NCI-H1105 treated with DMSO at 0.1 percent for 48 hours (cell line): ENCODE measurements at regions not wholly inside any gene's neighbourhood (a gene's known extent, or its start where the extent isn't known, plus 50 kb on each side); places are given as distances from the start of the nearest gene placed in this dataset.
"Not testable (repeated sequence)": the region's sequence is repeated elsewhere in the genome, so short reads cannot be mapped to it uniquely, and the experiment has no call there.

Source experiments
- DNase-seq: peaks from one replicate; lab custom pipeline; 2025; lab: John Stamatoyannopoulos, UW

DNA sequence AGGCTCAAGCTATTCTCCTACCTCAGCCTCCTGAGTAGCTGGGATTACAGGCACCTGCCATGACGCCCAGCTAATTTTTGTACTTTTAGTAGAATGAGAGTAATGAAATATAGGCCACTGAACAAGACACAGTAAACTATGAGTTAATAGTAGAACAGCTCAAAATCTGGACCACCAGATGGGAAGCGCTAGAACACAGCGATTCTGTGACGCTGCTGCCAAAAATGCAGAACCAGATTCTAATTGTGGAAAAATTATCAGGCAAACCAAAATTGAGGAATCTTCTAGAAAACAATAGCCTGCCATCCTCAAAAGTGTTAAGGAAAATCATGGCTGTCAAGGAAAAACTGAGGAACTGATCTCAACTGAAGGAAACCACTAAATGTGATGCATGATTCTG lies 111.4 kb upstream of the TIAM1 start:
- DNase-seq = no peak

DNA sequence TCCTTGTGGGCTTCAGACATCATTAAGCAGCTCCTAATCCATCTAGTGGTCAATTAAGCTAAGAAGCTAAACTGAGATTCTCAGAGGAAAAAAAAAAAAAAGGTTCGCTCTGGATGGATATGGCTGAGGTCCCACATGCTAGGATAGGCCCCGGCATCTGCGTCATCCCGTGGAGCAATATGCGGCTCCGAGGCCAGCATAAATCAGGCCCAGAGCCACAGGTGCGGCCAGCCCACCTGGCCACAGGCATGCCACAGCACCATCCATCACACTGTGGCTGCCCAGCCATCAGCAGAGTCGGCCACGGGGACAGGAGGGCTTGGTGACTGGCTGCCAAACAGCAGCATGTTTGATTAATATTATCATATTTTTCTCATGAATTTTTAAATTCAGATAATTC lies 106.9 kb upstream of the TIAM1 start:
- no peak for DNase-seq

DNA sequence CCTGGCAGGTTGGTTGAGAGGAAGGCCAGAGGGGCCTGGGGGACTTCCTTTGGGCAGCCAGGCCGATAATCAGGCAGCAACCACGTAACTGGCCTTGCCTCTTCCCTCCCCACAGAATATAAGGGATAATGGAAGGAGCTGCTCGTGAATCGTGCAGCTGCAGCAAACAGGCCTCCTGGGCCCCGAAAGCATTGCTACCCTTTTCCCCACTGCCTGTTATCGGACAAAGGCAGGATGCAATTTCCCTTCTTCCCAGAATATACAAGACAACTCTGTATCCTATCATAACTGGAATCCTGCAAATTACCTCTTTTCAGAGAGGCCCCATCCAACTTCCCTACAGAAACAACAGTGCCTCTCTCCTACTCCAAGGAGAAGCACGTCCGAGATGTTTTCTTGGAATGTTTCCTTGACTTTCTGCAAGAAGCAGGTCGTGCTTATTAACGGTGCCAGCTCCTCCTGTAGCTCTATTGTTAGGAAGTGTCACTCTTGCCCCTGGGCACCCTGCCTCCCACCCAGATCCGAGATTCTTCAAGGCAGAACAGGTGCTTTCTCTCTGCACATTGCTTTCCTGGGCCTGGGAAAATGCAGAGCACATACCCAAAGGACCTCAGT lies 106.0 kb upstream of the TIAM1 start:
- DNase-seq = no peak

DNA sequence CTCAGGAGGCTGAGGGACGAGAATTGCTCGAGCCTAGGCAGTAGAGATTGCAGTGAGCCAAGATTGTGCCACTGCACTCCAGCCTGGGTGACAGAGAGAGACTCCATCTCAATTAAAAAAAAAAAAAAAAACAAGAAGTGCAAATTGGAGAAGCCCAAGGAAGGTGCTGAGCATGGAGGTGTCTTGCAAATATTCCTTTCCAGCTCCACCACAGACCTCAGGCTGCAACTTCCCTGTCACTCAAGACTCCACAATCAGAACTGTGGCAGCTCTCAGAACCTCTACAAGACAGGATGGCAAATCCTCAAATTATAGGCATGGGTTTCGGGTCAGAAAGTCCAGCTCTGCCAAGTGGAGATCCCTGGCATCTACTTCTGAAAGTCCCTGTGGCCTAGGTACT lies 104.4 kb upstream of the TIAM1 start:
- DNase-seq = no peak

DNA sequence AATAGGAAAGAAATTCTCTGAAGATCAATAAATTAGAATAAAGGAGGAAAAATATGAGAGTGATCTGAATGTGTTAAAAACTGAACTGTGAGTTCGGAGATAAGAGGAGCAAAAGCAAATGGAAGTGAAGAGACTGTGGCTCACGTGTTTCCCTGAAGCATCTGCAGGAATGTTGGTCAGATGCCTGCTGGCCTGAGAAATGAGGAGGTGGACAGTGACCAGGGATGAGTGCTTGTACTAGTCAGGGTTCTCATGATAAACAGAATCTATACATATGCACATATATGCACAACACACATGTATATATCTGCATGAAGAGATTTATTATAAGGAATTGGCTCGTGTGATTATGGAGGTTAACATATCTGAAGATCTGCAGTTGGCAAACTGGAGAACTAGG lies 103.4 kb upstream of the TIAM1 start:
- DNase-seq = no peak

DNA sequence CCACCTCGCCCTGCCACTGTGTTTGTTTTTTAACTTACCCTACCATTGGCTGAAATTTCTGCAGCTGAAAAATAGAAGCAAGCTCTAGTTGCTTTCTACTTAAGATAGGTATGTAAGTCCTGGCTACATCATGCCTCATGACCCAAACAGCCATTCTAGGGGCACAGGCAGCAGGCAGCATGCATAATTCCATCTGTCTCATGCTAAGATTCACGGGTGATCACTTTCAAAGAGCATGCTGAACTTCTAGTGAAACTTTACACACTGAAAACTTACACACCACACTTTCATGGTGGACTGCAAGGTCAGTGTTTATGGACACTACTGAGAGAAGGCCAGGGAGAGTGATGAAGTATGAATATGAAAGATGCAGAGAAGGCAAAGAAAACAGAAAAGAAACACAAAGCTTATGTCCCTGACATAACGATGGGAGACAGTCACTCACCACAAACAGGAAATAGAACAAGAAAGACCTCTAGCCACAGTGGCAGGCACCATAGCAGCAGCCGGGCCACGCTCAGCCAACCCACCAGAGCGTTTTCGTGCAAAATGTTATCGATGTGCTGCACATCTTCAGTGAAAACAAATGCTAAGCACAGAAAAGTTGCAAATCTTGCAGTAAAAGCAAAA lies 102.3 kb upstream of the TIAM1 start:
- DNase-seq = no peak

DNA sequence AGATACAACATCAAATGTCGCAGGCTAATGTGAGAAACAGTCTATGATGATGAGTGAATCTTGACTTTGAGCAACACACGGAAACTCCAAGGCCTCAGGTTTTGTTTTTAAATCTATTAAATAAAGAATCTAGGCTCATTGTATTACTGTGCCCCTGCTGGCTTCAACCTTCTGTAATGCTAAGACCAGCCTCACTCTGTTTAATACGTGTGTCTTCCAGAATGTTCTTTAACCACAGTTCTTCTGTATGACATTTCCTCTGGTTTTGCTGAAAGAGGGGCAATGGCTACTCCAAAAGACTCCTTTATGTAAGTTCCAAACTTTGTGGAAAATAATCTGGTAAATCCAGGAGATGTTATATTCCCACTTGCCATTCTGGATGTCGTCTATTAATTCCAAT lies 101.1 kb upstream of the TIAM1 start:
- DNase-seq = no peak

DNA sequence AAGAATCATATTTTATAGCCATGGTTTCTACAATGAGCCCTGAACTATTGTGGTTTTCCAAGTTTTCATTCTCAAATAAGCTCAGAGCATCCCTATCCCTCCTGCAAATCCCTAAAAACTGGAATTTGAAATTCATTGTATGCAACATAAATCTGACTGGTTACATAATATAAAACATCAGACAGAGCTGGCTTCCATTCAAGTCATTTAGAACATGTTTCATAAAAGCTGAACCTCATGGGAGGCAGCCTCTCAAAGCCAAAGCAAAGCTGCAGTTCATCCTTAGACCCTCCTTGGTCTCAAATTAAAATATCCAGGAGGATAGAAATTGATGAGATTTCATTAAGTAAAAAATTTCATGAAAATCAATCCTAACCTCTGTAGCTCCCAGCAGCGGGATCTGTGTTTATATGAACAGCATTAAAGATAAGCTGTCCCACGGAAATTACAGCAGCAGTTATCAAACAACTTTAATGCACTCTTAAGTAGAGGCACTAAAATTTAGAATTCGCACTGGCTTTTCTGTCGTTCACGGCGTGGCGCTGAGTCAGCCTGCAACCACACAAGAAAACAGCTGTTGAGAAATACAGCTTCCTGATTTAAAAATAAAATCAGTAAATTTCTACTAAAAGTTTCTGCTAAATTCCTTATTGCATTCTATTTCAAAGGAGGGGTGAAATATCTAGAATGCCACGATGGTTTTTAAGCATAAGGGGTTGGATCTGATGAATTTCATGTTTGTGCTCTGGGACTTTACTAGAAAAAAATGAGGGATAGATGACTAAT lies 99.9 kb upstream of the TIAM1 start:
- no peak for DNase-seq

DNA sequence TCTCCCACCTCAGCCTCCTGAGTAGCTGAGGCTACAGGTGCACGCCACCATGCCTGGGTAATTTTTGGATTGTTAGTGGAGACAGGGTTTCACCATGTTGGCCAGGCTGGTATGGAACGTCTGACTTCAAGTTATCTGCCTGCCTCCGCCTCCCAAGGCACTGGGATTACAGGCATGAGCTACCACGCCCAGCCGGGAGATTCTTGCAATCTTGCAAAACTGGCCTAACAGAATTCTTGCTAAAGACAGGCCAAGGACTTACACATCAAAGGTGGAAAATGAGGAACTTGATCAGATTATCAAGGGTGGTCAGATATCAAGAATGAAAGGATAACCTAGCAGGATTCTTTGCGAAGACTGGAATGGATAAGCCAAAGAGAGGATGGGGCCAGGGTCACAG lies 98.3 kb upstream of the TIAM1 start:
- DNase-seq = no peak

DNA sequence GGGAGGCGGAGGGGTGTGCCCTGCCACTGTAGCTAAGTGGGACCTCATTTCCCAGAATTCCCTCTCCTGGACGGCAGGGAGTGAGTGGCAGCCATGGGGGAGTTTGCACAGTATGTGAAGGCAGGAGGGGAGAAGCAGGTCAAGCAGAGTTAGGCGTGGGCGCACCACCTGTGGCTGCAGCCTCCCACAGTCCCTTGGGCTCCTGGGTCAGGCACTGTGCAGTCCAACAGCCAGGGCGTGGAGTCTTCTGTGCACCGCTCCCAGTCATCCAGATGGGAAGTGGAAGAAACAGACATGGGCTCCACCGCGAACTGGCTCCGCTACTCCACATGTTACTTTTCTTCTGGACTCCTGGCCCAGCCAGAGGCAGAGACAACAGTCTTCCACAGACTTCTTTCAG lies 85.4 kb upstream of the TIAM1 start:
- DNase-seq = no peak

DNA sequence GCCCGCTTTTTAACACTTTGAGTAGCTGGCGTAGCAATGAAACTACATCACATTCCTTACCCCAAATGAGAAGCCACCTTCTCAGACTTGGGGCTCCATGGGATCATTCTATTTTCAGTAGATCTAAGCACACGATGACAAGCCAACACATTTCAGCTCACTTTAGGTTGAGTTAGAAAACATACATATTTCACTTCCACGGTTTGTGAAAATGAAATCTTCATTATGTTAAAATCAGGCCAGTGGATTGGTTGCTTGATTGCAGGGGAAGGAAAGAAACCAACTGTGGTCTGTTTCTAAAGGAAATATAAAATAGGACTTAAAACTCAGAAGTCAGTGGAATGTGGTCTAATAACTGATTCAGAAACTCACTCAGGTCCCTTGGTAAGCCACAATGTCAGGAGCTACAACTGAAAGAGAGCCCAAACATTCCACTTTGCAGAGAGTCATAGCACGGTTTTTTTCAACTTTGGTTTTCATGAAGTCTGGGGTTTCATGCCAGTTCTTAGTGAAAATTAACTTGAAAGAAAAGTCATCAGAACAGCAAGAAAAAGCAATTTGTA lies 82.3 kb upstream of the TIAM1 start:
- DNase-seq = no peak

DNA sequence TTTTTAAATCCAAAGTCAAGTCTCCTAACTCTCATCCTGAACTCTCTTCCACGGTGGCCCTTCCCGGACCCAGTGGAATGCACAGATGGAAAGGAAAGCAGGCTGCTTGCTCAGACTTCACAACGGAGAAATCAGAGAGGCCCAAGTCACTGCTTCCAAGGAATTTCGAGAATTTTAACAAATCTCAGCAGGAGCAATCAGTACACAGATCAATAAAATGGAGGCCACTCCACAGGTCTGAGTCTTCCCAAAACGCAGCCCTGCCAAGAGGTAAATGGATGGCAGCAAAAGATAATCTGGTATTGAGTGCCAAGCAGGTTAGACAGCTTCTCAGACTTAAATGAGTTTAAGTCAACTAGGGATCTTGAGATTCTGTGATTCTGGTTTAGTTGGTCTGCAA lies 81.1 kb upstream of the TIAM1 start:
- DNase-seq = no peak

DNA sequence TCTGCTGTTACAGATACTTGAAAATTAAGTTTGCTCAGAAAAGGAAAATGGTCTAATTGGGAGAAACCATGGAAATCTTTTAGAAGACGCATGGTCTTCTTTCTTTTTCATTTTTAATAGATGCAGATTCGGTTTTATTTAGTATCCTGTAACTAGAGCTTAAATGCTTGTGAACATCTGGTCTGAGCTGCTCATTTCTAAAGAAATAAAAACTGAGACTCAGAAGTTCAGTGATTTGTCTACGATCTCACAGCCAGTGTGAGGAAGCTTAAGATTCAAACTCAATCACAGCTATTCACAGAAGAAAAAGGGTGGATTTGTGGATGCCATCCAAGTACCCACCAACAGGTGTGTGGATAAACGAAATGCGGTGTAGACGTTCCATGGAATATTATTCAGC lies 80.0 kb upstream of the TIAM1 start:
- DNase-seq = no peak

DNA sequence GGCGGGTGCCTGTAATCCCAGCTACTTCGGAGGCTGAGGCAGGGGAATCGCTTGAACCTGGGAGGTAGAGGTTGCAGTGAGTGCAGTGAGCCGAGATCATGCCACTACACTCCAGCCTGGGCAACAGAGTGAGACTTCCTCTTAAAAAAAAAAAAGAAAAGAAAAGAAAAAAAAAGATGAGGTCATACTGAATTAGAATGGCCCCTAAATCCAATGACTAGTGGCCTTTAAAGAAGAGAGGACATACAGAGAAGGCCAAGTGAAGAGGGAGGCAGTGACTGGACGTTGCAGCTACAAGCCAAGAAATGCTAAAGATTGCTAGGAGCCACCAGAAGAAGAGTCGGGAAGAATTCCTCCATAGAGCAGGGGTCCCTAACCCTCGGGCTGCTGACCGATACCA lies 76.9 kb upstream of the TIAM1 start:
- DNase-seq = no peak

DNA sequence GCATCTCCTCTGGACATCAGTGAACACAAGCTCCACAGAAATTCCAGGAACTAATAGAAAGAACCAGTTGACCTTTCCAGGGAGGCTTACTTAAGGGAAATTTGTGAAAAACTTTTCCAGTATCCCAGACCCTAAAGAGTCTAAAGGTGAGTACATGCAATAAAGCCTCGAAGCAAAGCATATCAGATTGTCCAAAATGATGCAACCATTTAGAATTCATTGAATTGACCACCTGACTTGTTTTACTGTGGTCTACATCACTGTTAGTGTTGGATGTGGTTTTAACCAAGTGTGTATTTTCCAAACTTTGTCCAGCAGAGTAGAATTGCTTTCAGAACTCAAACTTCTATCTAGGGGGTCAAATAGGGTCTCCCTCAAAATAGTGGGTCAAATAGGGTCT lies 76.3 kb upstream of the TIAM1 start:
- no peak for DNase-seq

DNA sequence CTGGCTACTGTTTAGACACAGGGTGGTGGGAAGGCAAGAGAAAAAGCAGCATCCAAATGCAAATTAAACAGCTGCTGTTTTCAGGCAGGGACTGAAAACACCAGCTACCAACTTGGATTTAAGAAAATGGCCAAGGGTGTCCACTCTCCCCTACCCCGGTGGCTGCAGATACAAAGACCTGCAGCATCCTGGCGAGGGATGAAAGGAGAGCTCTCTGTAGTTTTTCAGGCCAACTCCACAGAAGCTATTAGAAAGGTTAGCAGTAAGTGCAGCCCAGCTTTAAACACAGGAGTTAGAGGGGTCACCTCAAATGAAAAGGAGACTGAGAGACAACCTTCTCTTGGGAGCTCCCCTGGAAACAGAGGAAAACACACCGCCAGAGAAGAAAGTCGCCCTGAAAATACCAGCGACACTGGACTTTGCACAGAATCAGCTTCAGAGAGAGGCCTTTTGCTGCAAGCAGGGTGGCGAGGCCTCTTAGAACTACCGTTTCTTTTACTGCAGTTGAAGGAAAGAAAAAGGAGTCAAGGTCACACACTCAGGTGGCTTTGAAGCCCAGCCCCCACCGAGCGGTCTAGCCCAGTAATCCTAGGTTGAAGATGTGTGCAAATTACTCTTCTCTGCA lies 74.4 kb upstream of the TIAM1 start:
- no peak for DNase-seq

DNA sequence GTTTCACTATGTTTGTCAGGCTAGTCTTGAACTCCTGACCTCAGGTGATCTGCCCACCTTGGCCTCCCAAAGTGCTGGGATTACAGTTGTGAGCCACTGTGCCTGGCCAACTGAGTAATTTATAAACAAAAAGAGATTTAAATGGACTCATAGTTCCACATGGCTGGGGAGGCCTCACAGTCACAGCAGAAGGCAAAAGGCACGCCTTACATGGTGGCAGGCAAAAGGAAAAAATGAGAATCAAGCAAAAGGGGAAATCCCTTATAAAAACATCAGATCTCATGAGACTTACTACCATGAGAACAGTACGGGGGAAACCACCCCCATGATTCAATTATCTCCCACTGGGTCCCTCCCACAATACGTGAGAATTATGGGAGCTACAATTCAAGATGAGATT lies 73.2 kb upstream of the TIAM1 start:
- DNase-seq = not testable (repeated sequence)

DNA sequence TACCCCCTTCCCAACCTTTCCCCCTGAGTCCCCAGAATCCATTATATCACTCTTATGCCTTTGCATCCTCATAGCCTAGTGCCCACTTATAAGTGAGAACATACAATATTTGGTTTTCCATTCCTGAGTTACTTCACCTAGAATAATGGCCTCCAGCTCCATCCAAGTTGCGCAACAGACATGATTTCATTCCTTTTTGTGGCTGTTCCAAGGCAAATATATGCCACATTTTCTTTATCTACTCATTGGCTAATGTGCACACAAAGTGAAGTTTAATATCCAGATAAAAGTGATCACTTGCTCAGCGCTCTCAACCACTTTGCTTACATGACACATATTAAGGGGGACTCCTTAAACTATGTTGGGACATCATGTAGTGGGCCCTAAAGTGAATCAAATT lies 72.4 kb upstream of the TIAM1 start:
- no peak for DNase-seq

DNA sequence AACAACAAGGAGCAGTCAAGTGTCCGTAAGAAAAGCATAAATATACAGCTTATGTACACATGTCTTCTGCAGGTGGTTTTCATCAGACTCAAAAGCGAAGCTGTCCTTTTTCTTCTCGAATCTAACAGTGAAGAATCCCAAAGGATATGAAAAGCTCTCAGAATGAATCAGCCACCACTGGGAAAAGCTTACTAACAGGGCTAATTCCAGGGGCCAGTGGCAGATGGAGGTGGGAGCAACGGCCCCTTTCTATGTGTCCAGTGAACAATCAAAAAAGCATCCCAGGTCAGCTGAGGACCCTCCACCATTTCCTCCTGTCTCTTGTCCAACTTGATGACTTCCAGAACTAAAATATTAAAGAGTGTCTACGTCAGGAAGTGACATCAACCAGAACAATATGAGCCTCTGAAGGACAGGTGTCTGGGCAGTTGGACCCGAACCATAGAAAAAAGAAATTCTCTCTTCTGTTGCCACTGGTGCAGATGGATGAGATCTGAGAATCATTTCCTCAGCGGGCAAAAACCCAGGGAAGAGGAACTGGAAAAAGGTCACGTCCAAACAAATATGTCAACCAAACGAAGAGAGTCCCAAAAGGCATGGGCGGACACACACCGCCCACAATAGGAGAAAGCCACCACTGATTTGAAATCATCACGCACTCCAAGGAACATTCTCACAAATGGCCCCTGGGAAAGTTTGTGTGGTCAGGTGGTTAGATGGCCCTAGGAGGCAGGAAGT lies 70.4 kb upstream of the TIAM1 start:
- no peak for DNase-seq

DNA sequence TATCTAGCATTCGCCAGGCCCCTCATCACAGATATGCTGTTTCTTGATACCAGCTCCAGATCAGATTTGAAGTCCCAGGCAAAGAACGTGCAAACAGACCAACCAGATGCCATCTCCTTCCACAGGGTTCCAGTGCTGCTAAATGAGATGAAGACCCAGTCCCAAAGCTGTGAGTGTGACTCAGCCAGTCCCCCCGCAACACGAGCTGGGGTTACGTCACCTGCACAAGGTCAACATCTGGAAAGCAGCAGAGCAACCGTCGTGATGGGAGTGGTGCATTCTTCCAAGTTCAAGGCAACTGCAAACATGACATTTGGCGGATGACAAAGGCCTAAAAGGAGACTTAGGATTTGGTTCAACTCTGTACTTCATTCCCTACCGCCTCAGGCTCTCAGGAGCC lies 69.6 kb upstream of the TIAM1 start:
- DNase-seq = no peak

DNA sequence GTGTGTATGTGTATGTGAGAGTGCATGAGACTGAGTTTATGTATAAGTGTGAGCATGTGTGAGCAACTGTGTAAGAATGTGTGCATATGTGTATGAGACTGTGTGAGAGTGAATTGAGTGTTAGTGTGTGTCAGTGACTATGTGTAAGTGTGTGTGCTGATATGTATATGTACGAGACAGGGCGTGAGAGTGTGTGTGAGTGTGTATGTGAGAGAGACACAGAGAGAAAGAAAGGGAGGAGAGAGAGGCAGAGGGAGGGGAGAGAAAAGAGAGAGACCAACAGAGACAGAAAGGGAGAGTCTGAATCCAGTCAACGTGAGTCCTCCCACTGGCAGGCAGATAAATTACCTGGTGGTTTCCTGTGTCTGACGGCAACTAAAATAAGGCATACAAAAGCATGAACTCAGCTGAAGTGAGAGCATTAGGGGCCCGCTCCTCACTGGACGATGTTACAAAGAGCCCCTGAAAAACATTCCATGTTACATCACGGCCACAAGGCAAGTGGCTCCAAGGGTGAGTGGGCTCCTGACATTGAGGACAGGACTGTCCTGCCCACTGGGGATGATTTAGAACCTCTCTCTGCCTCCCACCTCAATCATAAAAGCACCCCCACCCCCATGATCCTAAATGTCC lies 66.6 kb upstream of the TIAM1 start:
- no peak for DNase-seq
